VCaP (cell line): ENCODE measurements at regions not wholly inside any gene's neighbourhood (a gene's known extent, or its start where the extent isn't known, plus 50 kb on each side); places are given as distances from the start of the nearest gene placed in this dataset.

Experiments used
- H3K27ac ChIP-seq: fragments of 450-650 bp; 2 replicates; pipeline ENCODE4 v1.5.1; 2017
- TF ChIP-seq, protein P1 (sequence below): fragments of 450-650 bp; conservative IDR thresholded peaks from 2 replicates; pipeline ENCODE4 v1.5.1; 2017; ENCODE audit warnings: mild to moderate bottlenecking, moderate library complexity

GRCh38 chr3:34635352-34635850, 837.0 kb downstream of the PDCD6IP start:
- TF ChIP-seq, protein P1, sequence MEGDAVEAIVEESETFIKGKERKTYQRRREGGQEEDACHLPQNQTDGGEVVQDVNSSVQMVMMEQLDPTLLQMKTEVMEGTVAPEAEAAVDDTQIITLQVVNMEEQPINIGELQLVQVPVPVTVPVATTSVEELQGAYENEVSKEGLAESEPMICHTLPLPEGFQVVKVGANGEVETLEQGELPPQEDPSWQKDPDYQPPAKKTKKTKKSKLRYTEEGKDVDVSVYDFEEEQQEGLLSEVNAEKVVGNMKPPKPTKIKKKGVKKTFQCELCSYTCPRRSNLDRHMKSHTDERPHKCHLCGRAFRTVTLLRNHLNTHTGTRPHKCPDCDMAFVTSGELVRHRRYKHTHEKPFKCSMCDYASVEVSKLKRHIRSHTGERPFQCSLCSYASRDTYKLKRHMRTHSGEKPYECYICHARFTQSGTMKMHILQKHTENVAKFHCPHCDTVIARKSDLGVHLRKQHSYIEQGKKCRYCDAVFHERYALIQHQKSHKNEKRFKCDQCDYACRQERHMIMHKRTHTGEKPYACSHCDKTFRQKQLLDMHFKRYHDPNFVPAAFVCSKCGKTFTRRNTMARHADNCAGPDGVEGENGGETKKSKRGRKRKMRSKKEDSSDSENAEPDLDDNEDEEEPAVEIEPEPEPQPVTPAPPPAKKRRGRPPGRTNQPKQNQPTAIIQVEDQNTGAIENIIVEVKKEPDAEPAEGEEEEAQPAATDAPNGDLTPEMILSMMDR = no peak
- no peak overlapping the region for H3K27ac ChIP-seq

- TF ChIP-seq, protein P1 = no peak
- H3K27ac ChIP-seq = no peak overlapping the region
These were observed 848.6 kb downstream of the PDCD6IP start for GRCh38 chr3:34646911-34647460.

- TF ChIP-seq, protein P1 = no peak
- H3K27ac ChIP-seq = no peak overlapping the region
These were observed 851.7 kb downstream of the PDCD6IP start for GRCh38 chr3:34650131-34650530.

DNA sequence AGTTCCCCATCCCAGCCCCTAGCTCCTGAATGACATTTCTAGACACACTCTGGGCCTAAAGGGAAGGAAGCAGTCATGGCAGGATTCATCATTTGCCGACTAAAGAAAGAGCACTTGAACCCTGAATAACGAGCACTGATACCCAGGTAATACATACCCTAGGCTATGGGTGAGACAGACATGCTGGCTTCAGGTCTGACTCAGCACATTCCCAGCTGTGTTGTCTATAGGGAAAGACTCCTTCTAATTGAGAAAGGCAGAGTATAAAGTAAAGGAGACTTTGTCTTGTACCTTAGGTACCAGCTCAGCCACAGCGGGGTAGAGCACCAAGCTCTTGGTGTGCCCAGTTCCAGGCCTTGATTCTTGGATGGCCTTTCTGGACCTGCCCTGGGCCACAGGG, 870.5 kb downstream of the PDCD6IP start:
- H3K27ac ChIP-seq = no peak overlapping the region
- TF ChIP-seq, protein P1 = no peak

DNA sequence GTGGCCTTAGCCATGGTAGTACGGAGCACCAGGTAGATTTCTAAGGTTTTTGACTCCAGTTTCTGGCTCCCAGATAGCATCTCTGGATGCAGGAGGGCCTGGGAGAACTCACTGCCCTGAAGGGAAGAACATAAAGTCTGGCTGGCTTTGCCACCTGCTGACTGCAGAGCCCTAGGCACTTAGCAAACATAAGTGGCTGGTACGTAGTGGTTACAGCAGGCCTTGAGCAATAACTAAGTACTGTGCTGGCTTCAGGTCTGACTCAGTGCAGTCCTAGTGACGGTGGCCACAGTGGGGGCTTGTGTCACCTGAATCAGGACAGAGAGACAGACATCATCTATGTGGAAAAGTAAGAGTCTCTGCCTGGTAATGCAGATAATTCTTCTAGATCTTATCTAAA, 871.1 kb downstream of the PDCD6IP start:
- TF ChIP-seq, protein P1 = no peak
- no peak overlapping the region for H3K27ac ChIP-seq

GRCh38 chr3:34675383-34676120, 877.1 kb downstream of the PDCD6IP start:
- TF ChIP-seq, protein P1 = no peak
- no peak overlapping the region for H3K27ac ChIP-seq

- H3K27ac ChIP-seq = no peak overlapping the region
- TF ChIP-seq, protein P1 = no peak
These were observed 878.0 kb downstream of the PDCD6IP start for GRCh38 chr3:34676436-34676835.
